AG09309 (cell line): ENCODE measurements at regions not wholly inside any gene's neighbourhood (a gene's known extent, or its start where the extent isn't known, plus 50 kb on each side); places are given as distances from the start of the nearest gene placed in this dataset.

Source experiments
- DNase-seq: peaks from one replicate; pipeline ENCODE4 v3.0.0-alpha.2; 2010; ENCODE audit warnings: low read depth
- H3K4me3 ChIP-seq: 2 replicates; pipeline ENCODE4 v1.5.1; 2011; ENCODE audit warnings: mild to moderate bottlenecking, low read depth, low read length, moderate library complexity; ENCODE audit not compliant: control insufficient read depth
- CTCF ChIP-seq: IDR thresholded peaks from 2 replicates; pipeline ENCODE4 v1.5.1; 2011; ENCODE audit warnings: mild to moderate bottlenecking, low read depth, low read length, inconsistent platforms; ENCODE audit not compliant: insufficient read depth, control insufficient read depth; ENCODE audit errors: missing control alignments

GRCh38 chr10:78348411-78349164, 314.9 kb downstream of the RPS24 start:
- H3K4me3 ChIP-seq: no peak overlapping the region
- TF ChIP-seq CTCF: no peak
- no peak for DNase-seq

- H3K4me3 ChIP-seq: no peak overlapping the region
- TF ChIP-seq CTCF: no peak
- DNase-seq: no peak
Measured at GRCh38 chr10:78349165-78349516, 315.5 kb downstream of the RPS24 start.

- TF ChIP-seq CTCF: no peak
- H3K4me3 ChIP-seq: no peak overlapping the region
- DNase-seq: no peak
Measured at GRCh38 chr10:78349911-78350663, 316.4 kb downstream of the RPS24 start.

GRCh38 chr10:78351283-78351682, 317.6 kb downstream of the RPS24 start:
- TF ChIP-seq CTCF: no peak
- no peak overlapping the region for H3K4me3 ChIP-seq
- no peak for DNase-seq

- DNase-seq: no peak
- H3K4me3 ChIP-seq: no peak overlapping the region
Measured at GRCh38 chr10:78351809-78352208, 318.1 kb downstream of the RPS24 start.

GRCh38 chr10:78353636-78354035, 320.0 kb downstream of the RPS24 start:
- TF ChIP-seq CTCF: peak; percentile 4
- no peak overlapping the region for H3K4me3 ChIP-seq
- no peak for DNase-seq

More at GRCh38 chr10:78351809-78352208, 318.1 kb downstream of the RPS24 start:
- no peak for TF ChIP-seq CTCF
